Upper lobe of left lung (tissue), 6 donors: ENCODE measurements at regions not wholly inside any gene's neighbourhood (a gene's known extent, or its start where the extent isn't known, plus 50 kb on each side); places are given as distances from the start of the nearest gene placed in this dataset.

Experiments used
- ATAC-seq, 2 donors: fragments of 200-7000 bp; cut with Tn5 transposase; one replicate each; pipeline ENCODE4 v1.9.1; 2022; ENCODE audit warnings: mild to moderate bottlenecking in 2 of 2, moderate library complexity in 2 of 2; ENCODE audit not compliant: low FRiP score in 2 of 2
- DNase-seq, 2 donors: peaks; one replicate each; pipeline ENCODE4 v3.0.0-alpha.2; 2019 to 2020
- H3K27ac ChIP-seq, 4 donors: fragments of 200-600 bp; sonication (generic); one replicate each; pipeline ENCODE4 v1.5.1; 2016 to 2019
- H3K27me3 ChIP-seq, 4 donors: fragments of 200-600 bp; sonication (generic); one replicate each; pipeline ENCODE4 v1.5.1; 2017 to 2019
- H3K36me3 ChIP-seq, 4 donors: fragments of 200-600 bp; sonication (generic); one replicate each; pipeline ENCODE4 v1.5.1; 2016 to 2019
- H3K4me1 ChIP-seq, 4 donors: fragments of 200-600 bp; sonication (generic); one replicate each; pipeline ENCODE4 v1.5.1; 2018 to 2019
- H3K4me3 ChIP-seq, 4 donors: fragments of 200-600 bp; sonication (generic); one replicate each; pipeline ENCODE4 v1.5.1; 2017 to 2019; ENCODE audit warnings: mild to moderate bottlenecking in 2 of 4, moderate library complexity in 1 of 4
- H3K9me3 ChIP-seq, 4 donors: fragments of 200-600 bp; sonication (generic); one replicate each; pipeline ENCODE4 v1.5.1; 2018 to 2019
- EP300 ChIP-seq, 4 donors: sonication (generic); formaldehyde crosslinking; IDR thresholded peaks; one replicate each; pipeline ENCODE4 v1.5.1; 2017; ENCODE audit warnings: antibody characterized with exemption in 4 of 4, control low read depth in 2 of 4
- POLR2A ChIP-seq, 4 donors: fragments of 450-650 bp; IDR thresholded peaks; one replicate each; pipeline ENCODE4 v1.5.1; 2016 to 2017; ENCODE audit warnings: antibody characterized with exemption in 4 of 4, mild to moderate bottlenecking in 2 of 4
- POLR2AphosphoS5 ChIP-seq, 2 donors: sonication (generic); formaldehyde crosslinking; IDR thresholded peaks; one replicate each; pipeline ENCODE4 v1.5.1; 2017; ENCODE audit warnings: antibody characterized with exemption in 2 of 2
- WGBS, 2 donors: methylation state at CpG; one replicate each; pipeline ENCODE4 v1.1.5; 2017 to 2018; 5-methylcytosine and 5-hydroxymethylcytosine counted together
- TF ChIP-seq, protein P1 (sequence below), 6 experiments: fragments of 450-650 bp in 4 of 6; fragments of 200-600 bp in 2 of 6; sonication (generic) in 2 of 6; IDR thresholded peaks; one replicate each; pipeline ENCODE4 v1.5.1; 2016 to 2019; ENCODE audit warnings: antibody characterized with exemption in 6 of 6
- donor health status: DM: no; HTN: no; CAD: no; lungs with moderate emphysema.
- donor health status: DM: no; HTN: yes; CAD: no; lungs with severe emphysema.

DNA sequence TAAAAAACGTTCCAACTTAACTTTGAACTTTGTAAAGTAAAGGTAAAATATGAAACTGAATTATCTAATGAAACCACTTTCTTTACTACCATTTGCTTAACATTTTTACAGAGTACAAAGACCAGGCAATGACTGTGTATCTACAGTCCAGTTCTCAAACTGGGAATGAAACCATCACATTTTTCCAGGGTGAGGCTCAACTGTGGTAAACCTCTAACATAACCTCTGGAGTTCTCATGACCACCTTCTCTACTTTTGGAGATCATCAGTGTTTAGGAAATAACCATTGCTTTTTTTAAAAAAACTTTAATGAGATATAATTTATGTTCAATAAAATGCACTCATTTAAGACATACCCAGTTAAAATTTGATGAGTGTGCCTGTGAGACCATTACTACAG is 223.5 kb downstream of the RNF152 start:
- no peaks in the 10 kb centered on the region for H3K36me3 ChIP-seq
- ATAC-seq = no peak
- no peak for DNase-seq
- H3K27me3 ChIP-seq = no peaks in the 10 kb centered on the region
- 55 to 71% methylated on average over 1 of the region's 1 CpG for WGBS, 2 donors
- no peak overlapping the region for H3K4me3 ChIP-seq
- H3K27ac ChIP-seq = no peak overlapping the region
- H3K4me1 ChIP-seq = peaks cover 0 to 3% (median 0%) of the 10 kb centered on the region in 4 donors
- TF ChIP-seq, protein P1, sequence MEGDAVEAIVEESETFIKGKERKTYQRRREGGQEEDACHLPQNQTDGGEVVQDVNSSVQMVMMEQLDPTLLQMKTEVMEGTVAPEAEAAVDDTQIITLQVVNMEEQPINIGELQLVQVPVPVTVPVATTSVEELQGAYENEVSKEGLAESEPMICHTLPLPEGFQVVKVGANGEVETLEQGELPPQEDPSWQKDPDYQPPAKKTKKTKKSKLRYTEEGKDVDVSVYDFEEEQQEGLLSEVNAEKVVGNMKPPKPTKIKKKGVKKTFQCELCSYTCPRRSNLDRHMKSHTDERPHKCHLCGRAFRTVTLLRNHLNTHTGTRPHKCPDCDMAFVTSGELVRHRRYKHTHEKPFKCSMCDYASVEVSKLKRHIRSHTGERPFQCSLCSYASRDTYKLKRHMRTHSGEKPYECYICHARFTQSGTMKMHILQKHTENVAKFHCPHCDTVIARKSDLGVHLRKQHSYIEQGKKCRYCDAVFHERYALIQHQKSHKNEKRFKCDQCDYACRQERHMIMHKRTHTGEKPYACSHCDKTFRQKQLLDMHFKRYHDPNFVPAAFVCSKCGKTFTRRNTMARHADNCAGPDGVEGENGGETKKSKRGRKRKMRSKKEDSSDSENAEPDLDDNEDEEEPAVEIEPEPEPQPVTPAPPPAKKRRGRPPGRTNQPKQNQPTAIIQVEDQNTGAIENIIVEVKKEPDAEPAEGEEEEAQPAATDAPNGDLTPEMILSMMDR (IDR thresholded peaks at IDR 0.05) = no peak
- no peak for TF ChIP-seq POLR2A (IDR thresholded peaks at IDR 0.05)
- TF ChIP-seq POLR2AphosphoS5 (IDR thresholded peaks at IDR 0.05) = no peak
- TF ChIP-seq EP300 (IDR thresholded peaks at IDR 0.05) = no peak
- no peaks in the 10 kb centered on the region for H3K9me3 ChIP-seq

DNA sequence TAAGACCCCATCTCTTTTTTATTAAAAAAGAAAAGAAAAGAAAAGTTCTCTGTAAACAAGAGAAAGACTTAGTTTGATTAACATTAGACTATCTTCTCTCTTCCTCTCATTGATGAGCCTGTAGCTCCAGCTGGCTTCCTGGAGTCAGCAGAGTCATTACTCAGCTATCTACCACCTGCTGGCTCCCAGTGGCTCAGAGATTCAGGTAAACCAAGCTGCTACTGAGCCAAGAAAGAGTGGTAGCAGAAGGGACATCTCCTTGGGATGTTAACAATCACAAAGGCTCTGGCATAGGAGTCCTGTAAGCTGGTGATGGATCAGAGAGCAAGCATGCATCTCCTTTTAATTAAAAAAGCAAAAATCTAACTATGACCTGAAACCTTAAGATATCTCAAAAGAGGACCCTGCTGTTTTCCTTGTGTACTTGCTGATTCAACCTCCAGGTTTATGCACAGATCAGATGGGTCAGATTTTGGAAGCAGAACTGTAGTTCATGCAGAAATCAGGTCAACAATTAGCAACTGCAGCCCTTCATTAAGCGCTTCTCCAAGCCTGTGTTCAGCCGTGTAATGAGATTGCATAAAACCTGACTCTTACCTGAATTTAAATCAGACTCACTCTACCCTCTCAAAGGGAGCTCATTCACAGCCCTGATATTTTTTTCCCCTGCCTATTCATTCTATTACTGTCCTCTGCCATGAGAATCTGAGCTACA is 225.8 kb downstream of the RNF152 start:
- Histone ChIP-seq H3K27ac (no peak overlapping the region), H3K4me1 (peaks cover 0 to 3% (median 0%) of the 10 kb centered on the region in 4 donors), H3K9me3 (no peaks in the 10 kb centered on the region), H3K27me3 (no peaks in the 10 kb centered on the region), H3K36me3 (no peaks in the 10 kb centered on the region), H3K4me3 (no peak overlapping the region)
- 82 to 96% methylated on average over 2 of the region's 2 CpGs for WGBS, 2 donors
- DNase-seq (no peak), ATAC-seq (no peak)
- TF ChIP-seq POLR2AphosphoS5 (IDR thresholded peaks at IDR 0.05) = no peak
- TF ChIP-seq EP300 (IDR thresholded peaks at IDR 0.05) = no peak
- no peak for TF ChIP-seq POLR2A (IDR thresholded peaks at IDR 0.05)
- TF ChIP-seq, protein P1 (IDR thresholded peaks at IDR 0.05) = no peak

DNA sequence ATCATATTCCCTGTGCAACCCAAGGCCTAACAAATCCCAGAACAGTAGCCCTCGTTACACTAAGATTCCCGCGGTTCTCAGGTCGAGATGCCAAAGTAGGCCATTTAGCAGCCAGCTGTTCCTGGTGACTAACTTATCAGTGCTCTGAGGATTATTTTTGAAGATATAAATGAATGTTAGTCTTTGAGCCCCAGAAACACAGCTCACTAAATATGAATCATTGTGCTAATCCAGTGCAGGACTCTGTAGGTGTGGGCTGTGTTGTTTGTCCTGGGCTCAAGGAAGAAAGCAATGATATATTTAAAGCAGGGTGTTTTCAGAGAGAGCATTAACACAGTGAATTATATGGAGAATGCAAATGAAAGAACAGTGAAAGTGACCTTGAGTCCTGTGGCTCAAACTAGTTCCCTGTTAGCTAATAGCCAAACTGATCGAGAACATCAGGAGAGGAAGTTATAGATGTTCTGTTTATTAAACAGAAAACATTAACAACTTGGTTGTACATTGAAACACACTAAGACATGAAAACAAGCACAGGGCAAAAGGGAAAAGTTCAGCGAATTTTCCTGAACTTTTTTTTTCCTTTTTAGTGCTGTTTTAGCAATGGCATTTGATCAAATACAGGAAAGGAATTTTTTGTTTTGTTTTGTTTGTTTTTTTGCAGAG is 228.3 kb downstream of the RNF152 start:
- WGBS, 2 donors = 77 to 84% methylated on average over 6 of the region's 6 CpGs
- no peaks in the 10 kb centered on the region for H3K9me3 ChIP-seq
- no peaks in the 10 kb centered on the region for H3K36me3 ChIP-seq
- no peak overlapping the region for H3K4me3 ChIP-seq
- no peak for TF ChIP-seq POLR2A (IDR thresholded peaks at IDR 0.05)
- TF ChIP-seq POLR2AphosphoS5 (IDR thresholded peaks at IDR 0.05) = no peak
- no peak for TF ChIP-seq EP300 (IDR thresholded peaks at IDR 0.05)
- TF ChIP-seq, protein P1 (IDR thresholded peaks at IDR 0.05) = no peak
- peaks cover 0 to 3% (median 0%) of the 10 kb centered on the region in 4 donors for H3K4me1 ChIP-seq
- H3K27ac ChIP-seq = no peak overlapping the region
- DNase-seq (no peak), ATAC-seq (no peak)
- H3K27me3 ChIP-seq = no peaks in the 10 kb centered on the region

DNA sequence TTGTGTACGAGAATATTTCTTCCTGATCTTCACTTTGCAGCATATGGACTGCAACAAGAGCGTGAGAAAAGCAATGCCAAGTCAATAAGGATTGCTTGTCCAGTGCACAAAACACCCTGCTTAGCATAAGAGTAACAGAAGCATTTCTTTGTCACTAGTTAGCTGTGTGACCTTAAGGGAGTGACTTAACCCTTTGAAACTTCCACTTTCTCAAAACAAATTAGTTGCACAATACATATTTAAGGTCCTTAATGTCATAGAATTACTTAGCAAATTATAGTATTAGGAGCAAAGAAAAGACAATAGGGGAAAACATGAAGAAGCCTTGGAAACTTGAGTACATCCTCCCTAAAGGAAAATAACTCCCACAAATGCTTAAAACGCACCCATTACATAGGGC is 230.1 kb downstream of the RNF152 start:
- WGBS, 2 donors = 73 to 95% methylated on average over 3 of the region's 3 CpGs
- ATAC-seq (no peak), DNase-seq (no peak)
- Histone ChIP-seq H3K27me3 (no peaks in the 10 kb centered on the region), H3K36me3 (no peaks in the 10 kb centered on the region), H3K9me3 (no peaks in the 10 kb centered on the region), H3K4me3 (no peak overlapping the region), H3K4me1 (peaks cover 0 to 3% (median 0%) of the 10 kb centered on the region in 4 donors), H3K27ac (no peak overlapping the region)
- TF ChIP-seq POLR2A (IDR thresholded peaks at IDR 0.05) = no peak
- no peak for TF ChIP-seq EP300 (IDR thresholded peaks at IDR 0.05)
- TF ChIP-seq POLR2AphosphoS5 (IDR thresholded peaks at IDR 0.05) = no peak
- TF ChIP-seq, protein P1 (IDR thresholded peaks at IDR 0.05) = no peak
